Type B pancreatic cell (in vitro differentiated cells): ENCODE measurements at regions not wholly inside any gene's neighbourhood (a gene's known extent, or its start where the extent isn't known, plus 50 kb on each side); places are given as distances from the start of the nearest gene placed in this dataset.

ENCODE experiments used
- DNase-seq: peaks from one replicate; pipeline ENCODE4 v3.0.0; 2021; ENCODE audit warnings: mixed read lengths; ENCODE audit not compliant: unreplicated experiment; ENCODE audit errors: extremely low spot score
- H3K27ac Mint-ChIP-seq: 2 replicates; pipeline ENCODE4 v1.8.0; 2021; ENCODE audit warnings: mild to moderate bottlenecking, mixed read lengths
- H3K27me3 Mint-ChIP-seq: 2 replicates; pipeline ENCODE4 v1.8.0; 2021; ENCODE audit warnings: mixed read lengths
- H3K36me3 Mint-ChIP-seq: 2 replicates; pipeline ENCODE4 v1.8.0; 2021; ENCODE audit warnings: mixed read lengths
- H3K4me1 Mint-ChIP-seq: one replicate; pipeline ENCODE4 v1.8.0; 2021; ENCODE audit warnings: mixed read lengths; ENCODE audit not compliant: unreplicated experiment
- H3K4me3 Mint-ChIP-seq: 2 replicates; pipeline ENCODE4 v1.8.0; 2021; ENCODE audit warnings: mild to moderate bottlenecking, mixed read lengths
- H3K9me3 Mint-ChIP-seq: 2 replicates; pipeline ENCODE4 v1.8.0; 2021; ENCODE audit warnings: mixed read lengths
- CTCF ChIP-seq: fragments of 200-600 bp; sonication (generic); conservative IDR thresholded peaks from 2 replicates; pipeline ENCODE4 v1.5.0; 2021; ENCODE audit warnings: antibody characterized with exemption, mild to moderate bottlenecking

DNA sequence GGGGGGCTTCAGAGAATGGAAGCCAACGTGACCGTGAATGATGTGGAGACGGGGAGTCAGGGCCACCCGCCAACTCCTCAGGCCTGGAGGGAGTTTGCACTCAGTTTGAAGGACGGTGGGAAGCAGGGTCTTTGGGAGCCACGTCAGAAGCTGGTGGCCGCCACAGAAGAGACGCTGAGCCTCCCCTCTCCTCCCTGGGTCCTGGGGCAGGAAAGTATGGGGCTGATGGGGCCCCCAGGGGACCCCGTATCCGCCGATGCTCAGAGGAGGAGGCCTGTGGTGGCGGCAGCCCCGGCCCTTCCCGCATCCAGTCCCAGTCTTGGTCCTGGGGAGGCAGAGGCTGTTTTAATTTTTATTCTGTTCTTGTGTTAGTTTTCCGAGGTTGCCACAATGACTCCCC is 188.6 kb upstream of the C1orf174 start:
- H3K36me3 Mint-ChIP-seq = no peaks in the 10 kb centered on the region
- peaks cover 3% of the 10 kb centered on the region for H3K27me3 Mint-ChIP-seq
- H3K4me1 Mint-ChIP-seq = peaks cover 25% of the 10 kb centered on the region
- no peak for DNase-seq
- no peak overlapping the region for H3K27ac Mint-ChIP-seq
- no peak overlapping the region for H3K4me3 Mint-ChIP-seq
- H3K9me3 Mint-ChIP-seq = no peaks in the 10 kb centered on the region
- no peak for TF ChIP-seq CTCF

GRCh38 chr1:4089421-4090175 is 189.5 kb upstream of the C1orf174 start:
- H3K4me1 Mint-ChIP-seq = peaks cover 16% of the 10 kb centered on the region
- no peak overlapping the region for H3K4me3 Mint-ChIP-seq
- DNase-seq = no peak
- TF ChIP-seq CTCF = no peak
- no peak overlapping the region for H3K27ac Mint-ChIP-seq
- H3K27me3 Mint-ChIP-seq = peaks cover 3% of the 10 kb centered on the region
- H3K36me3 Mint-ChIP-seq = no peaks in the 10 kb centered on the region
- no peaks in the 10 kb centered on the region for H3K9me3 Mint-ChIP-seq

GRCh38 chr1:4090556-4090955 is 190.5 kb upstream of the C1orf174 start:
- H3K27me3 Mint-ChIP-seq = peaks cover 3% of the 10 kb centered on the region
- no peaks in the 10 kb centered on the region for H3K36me3 Mint-ChIP-seq
- no peak for DNase-seq
- H3K4me3 Mint-ChIP-seq = no peak overlapping the region
- peaks cover 13% of the 10 kb centered on the region for H3K4me1 Mint-ChIP-seq
- H3K9me3 Mint-ChIP-seq = no peaks in the 10 kb centered on the region
- TF ChIP-seq CTCF = no peak
- H3K27ac Mint-ChIP-seq = no peak overlapping the region

- no peak for DNase-seq
- no peaks in the 10 kb centered on the region for H3K9me3 Mint-ChIP-seq
- H3K36me3 Mint-ChIP-seq = no peaks in the 10 kb centered on the region
- H3K4me3 Mint-ChIP-seq = no peak overlapping the region
- peaks cover 7% of the 10 kb centered on the region for H3K4me1 Mint-ChIP-seq
- H3K27me3 Mint-ChIP-seq = peaks cover 1% of the 10 kb centered on the region
- H3K27ac Mint-ChIP-seq = no peak overlapping the region
- no peak for TF ChIP-seq CTCF
Observed at GRCh38 chr1:4090976-4091660, 191.0 kb upstream of the C1orf174 start.

DNA sequence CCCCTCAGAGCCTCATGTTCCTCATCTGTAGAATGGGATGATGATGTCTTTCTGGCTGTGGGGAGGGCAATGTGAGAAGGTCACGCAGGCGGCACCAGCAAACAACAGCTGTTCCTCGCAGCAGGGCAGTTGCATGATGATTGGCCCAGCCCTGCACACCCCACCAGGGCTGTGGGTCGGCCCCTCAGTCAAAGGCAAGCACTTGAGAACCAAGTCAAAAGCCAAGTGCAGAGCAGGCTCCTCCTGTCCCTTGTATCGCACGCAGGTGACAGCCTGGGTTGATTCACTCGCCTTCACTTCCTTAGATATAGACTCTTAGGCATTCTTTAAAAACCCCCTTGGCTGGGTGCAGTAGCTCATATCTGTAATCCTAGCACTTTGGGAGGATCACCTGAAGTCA is 191.9 kb upstream of the C1orf174 start:
- Mint-ChIP-seq H3K27me3 (no peaks in the 10 kb centered on the region), H3K9me3 (peaks cover 8% of the 10 kb centered on the region), H3K36me3 (no peaks in the 10 kb centered on the region), H3K4me1 (no peaks in the 10 kb centered on the region), H3K4me3 (no peak overlapping the region), H3K27ac (no peak overlapping the region)
- no peak for TF ChIP-seq CTCF
- DNase-seq = no peak
